Brain pericyte (primary cell): ENCODE measurements at regions not wholly inside any gene's neighbourhood (a gene's known extent, or its start where the extent isn't known, plus 50 kb on each side); places are given as distances from the start of the nearest gene placed in this dataset.
"Not testable (repeated sequence)": the region's sequence is repeated elsewhere in the genome, so short reads cannot be mapped to it uniquely, and the experiment has no call there.

Source experiments
- DNase-seq: peaks from one replicate; pipeline ENCODE4 v3.0.0-alpha.2; 2012; ENCODE audit warnings: low read depth, low spot score

- DNase-seq = no peak
Observed at GRCh38 chr3:90062016-90062415, 954.6 kb downstream of the EPHA3 start.

- no peak for DNase-seq
Observed at GRCh38 chr3:90062631-90063200, 955.3 kb downstream of the EPHA3 start.

GRCh38 chr3:90068783-90069182 lies 961.4 kb downstream of the EPHA3 start:
- no peak for DNase-seq

GRCh38 chr3:90069748-90070147 lies 962.3 kb downstream of the EPHA3 start:
- no peak for DNase-seq

- DNase-seq = no peak
Observed at GRCh38 chr3:90076136-90076535, 968.7 kb downstream of the EPHA3 start.

GRCh38 chr3:90080988-90081387 lies 973.6 kb downstream of the EPHA3 start:
- no peak for DNase-seq

- DNase-seq = not testable (repeated sequence)
Observed at GRCh38 chr3:90086297-90086696, 978.9 kb downstream of the EPHA3 start.

GRCh38 chr3:90087703-90088102 lies 980.3 kb downstream of the EPHA3 start:
- DNase-seq = no peak

- peak; percentile 44 for DNase-seq
Observed at GRCh38 chr3:90091549-90091948, 984.1 kb downstream of the EPHA3 start.

GRCh38 chr3:90092994-90093393 lies 985.6 kb downstream of the EPHA3 start:
- DNase-seq = no peak

GRCh38 chr3:90095811-90096210 lies 988.4 kb downstream of the EPHA3 start:
- no peak for DNase-seq

- no peak for DNase-seq
Observed at GRCh38 chr3:90099493-90099892, 992.1 kb downstream of the EPHA3 start.

GRCh38 chr3:90102146-90102545 lies 994.7 kb downstream of the EPHA3 start:
- no peak for DNase-seq

- no peak for DNase-seq
Observed at GRCh38 chr3:90121326-90121725, 1013.9 kb downstream of the EPHA3 start.

GRCh38 chr3:90128391-90128790 lies 1021.0 kb downstream of the EPHA3 start:
- DNase-seq = no peak

GRCh38 chr3:90129730-90130129 lies 1022.3 kb downstream of the EPHA3 start:
- no peak for DNase-seq

- peak; percentile 32 for DNase-seq
Observed at GRCh38 chr3:90132197-90132596, 1024.8 kb downstream of the EPHA3 start.

- no peak for DNase-seq
Observed at GRCh38 chr3:90134090-90134489, 1026.7 kb downstream of the EPHA3 start.

GRCh38 chr3:90136456-90137191 lies 1029.2 kb downstream of the EPHA3 start:
- no peak for DNase-seq

GRCh38 chr3:90145094-90145860 lies 1037.9 kb downstream of the EPHA3 start:
- DNase-seq = no peak

GRCh38 chr3:90180096-90180495 lies 1072.7 kb downstream of the EPHA3 start:
- no peak for DNase-seq

GRCh38 chr3:90180543-90180942 lies 1073.1 kb downstream of the EPHA3 start:
- no peak for DNase-seq
